Transverse colon (tissue), 4 donors: ENCODE measurements at regions not wholly inside any gene's neighbourhood (a gene's known extent, or its start where the extent isn't known, plus 50 kb on each side); places are given as distances from the start of the nearest gene placed in this dataset.

Experiments used
- POLR2A ChIP-seq: fragments of 450-650 bp; IDR thresholded peaks from one replicate; pipeline ENCODE4 v1.6.1; 2016; ENCODE audit warnings: antibody characterized with exemption, mild to moderate bottlenecking, moderate library complexity
- POLR2AphosphoS5 ChIP-seq, 3 donors: sonication (generic); formaldehyde crosslinking; IDR thresholded peaks; one replicate each; pipeline ENCODE4 v1.6.1; 2016; ENCODE audit warnings: antibody characterized with exemption in 3 of 3
- TF ChIP-seq, protein P1 (sequence below), 5 experiments: fragments of 200-600 bp in 3 of 5; fragments of 450-650 bp in 2 of 5; sonication (generic) in 3 of 5; IDR thresholded peaks; 1 replicate in 2 of 5; 2 replicates in 3 of 5; pipeline ENCODE4 v1.5.1; 2016 to 2017; ENCODE audit warnings: antibody characterized with exemption in 5 of 5, inconsistent platforms in 3 of 5, mild to moderate bottlenecking in 2 of 5, moderate library complexity in 1 of 5

DNA sequence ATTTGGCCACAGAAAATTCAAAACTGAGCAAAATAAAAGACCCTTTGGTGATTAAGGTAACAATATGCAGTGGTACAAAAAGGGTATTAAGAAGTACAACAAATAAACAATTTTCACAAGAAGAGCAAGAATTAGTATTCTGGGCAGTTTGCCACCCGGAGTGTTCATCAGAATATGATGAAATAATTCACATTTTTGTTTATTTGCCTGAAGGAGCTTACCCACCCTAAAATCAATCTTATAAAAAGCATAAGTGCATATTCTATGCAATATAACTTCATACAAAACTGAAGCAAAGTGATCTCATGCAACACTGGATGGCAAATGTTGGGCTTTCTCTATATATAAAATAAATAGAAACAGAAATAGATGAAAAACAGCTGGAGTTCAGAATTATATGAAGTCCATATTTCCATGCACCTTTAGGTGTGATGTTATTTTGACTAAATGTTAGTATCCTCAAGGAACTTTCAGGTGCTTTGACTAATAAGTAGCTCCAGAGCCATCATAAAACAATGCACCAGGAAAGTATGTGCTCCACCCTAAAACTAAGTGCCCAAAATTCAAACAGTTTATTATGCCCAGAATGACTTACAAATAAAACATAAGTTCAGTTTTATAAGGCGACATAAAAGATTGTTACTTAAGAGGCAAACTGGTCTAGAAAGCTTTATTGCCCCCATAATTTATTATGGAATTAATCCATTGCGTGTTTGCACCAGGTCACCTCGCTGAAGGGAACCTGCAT lies 474.3 kb downstream of the SEMA3D start:
- TF ChIP-seq POLR2AphosphoS5 (IDR thresholded peaks at IDR 0.05) (no peak), POLR2A (no peak)
- TF ChIP-seq, protein P1, sequence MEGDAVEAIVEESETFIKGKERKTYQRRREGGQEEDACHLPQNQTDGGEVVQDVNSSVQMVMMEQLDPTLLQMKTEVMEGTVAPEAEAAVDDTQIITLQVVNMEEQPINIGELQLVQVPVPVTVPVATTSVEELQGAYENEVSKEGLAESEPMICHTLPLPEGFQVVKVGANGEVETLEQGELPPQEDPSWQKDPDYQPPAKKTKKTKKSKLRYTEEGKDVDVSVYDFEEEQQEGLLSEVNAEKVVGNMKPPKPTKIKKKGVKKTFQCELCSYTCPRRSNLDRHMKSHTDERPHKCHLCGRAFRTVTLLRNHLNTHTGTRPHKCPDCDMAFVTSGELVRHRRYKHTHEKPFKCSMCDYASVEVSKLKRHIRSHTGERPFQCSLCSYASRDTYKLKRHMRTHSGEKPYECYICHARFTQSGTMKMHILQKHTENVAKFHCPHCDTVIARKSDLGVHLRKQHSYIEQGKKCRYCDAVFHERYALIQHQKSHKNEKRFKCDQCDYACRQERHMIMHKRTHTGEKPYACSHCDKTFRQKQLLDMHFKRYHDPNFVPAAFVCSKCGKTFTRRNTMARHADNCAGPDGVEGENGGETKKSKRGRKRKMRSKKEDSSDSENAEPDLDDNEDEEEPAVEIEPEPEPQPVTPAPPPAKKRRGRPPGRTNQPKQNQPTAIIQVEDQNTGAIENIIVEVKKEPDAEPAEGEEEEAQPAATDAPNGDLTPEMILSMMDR (IDR thresholded peaks at IDR 0.05), result no peak
